ENCODE measurements at regions not wholly inside any gene's neighbourhood (a gene's known extent, or its start where the extent isn't known, plus 50 kb on each side); places are given as distances from the start of the nearest gene placed in this dataset.
A peak's percentile ranks its signal among the peaks of the same experiment; 100 is the strongest.

- ATAC-seq: no peak
- TF ChIP-seq, protein P1, sequence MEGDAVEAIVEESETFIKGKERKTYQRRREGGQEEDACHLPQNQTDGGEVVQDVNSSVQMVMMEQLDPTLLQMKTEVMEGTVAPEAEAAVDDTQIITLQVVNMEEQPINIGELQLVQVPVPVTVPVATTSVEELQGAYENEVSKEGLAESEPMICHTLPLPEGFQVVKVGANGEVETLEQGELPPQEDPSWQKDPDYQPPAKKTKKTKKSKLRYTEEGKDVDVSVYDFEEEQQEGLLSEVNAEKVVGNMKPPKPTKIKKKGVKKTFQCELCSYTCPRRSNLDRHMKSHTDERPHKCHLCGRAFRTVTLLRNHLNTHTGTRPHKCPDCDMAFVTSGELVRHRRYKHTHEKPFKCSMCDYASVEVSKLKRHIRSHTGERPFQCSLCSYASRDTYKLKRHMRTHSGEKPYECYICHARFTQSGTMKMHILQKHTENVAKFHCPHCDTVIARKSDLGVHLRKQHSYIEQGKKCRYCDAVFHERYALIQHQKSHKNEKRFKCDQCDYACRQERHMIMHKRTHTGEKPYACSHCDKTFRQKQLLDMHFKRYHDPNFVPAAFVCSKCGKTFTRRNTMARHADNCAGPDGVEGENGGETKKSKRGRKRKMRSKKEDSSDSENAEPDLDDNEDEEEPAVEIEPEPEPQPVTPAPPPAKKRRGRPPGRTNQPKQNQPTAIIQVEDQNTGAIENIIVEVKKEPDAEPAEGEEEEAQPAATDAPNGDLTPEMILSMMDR (IDR thresholded peaks at IDR 0.05): no peak
- no peak for TF ChIP-seq POLR2AphosphoS5 (IDR thresholded peaks at IDR 0.05)
- TF ChIP-seq POLR2A (IDR thresholded peaks at IDR 0.05): no peak
- no peak for TF ChIP-seq EP300 (IDR thresholded peaks at IDR 0.05)
Observed at GRCh38 chr21:26777166-26777565, 68.0 kb downstream of the ADAMTS1 start.

GRCh38 chr21:26776310-26777021 lies 68.7 kb downstream of the ADAMTS1 start:
- 91 to 100% methylated on average over 1 to 3 of the region's 3 CpGs for WGBS, 2 donors (ENCODE audit: low coverage in 1 of 2)

More at GRCh38 chr21:26777166-26777565, 68.0 kb downstream of the ADAMTS1 start:
- no peaks in the 10 kb centered on the region for H3K9me3 ChIP-seq
- no peak overlapping the region for H3K27ac ChIP-seq
- H3K36me3 ChIP-seq: no peaks in the 10 kb centered on the region
- H3K4me3 ChIP-seq: no peak overlapping the region
- H3K27me3 ChIP-seq: no peaks in the 10 kb centered on the region
- peaks cover 0 to 9% (median 0%) of the 10 kb centered on the region in 3 donors for H3K4me1 ChIP-seq
- 81 to 98% methylated on average over 4 to 5 of the region's 5 CpGs for WGBS, 2 donors (ENCODE audit: low coverage in 1 of 2)

GRCh38 chr21:26773058-26773457 lies 72.2 kb downstream of the ADAMTS1 start:
- Histone ChIP-seq H3K36me3 (no peaks in the 10 kb centered on the region), H3K27me3 (no peaks in the 10 kb centered on the region), H3K27ac (no peak overlapping the region), H3K9me3 (no peaks in the 10 kb centered on the region), H3K4me3 (no peak overlapping the region), H3K4me1 (no peaks in the 10 kb centered on the region)
- TF ChIP-seq POLR2AphosphoS5 (IDR thresholded peaks at IDR 0.05) (no peak), POLR2A (IDR thresholded peaks at IDR 0.05) (no peak), EP300 (IDR thresholded peaks at IDR 0.05) (no peak)
- TF ChIP-seq, protein P1 (IDR thresholded peaks at IDR 0.05): no peak
- no peak for ATAC-seq
- 91 to 100% methylated on average over 2 of the region's 2 CpGs for WGBS, 2 donors (ENCODE audit: low coverage in 1 of 2)

More at GRCh38 chr21:26776310-26777021, 68.7 kb downstream of the ADAMTS1 start:
- H3K4me1 ChIP-seq: peaks cover 0 to 2% (median 0%) of the 10 kb centered on the region in 3 donors
- H3K9me3 ChIP-seq: no peaks in the 10 kb centered on the region
- TF ChIP-seq POLR2A (IDR thresholded peaks at IDR 0.05) (no peak), POLR2AphosphoS5 (IDR thresholded peaks at IDR 0.05) (no peak), EP300 (IDR thresholded peaks at IDR 0.05) (no peak)
- TF ChIP-seq, protein P1 (IDR thresholded peaks at IDR 0.05): no peak
- no peak overlapping the region for H3K4me3 ChIP-seq
- no peak overlapping the region for H3K27ac ChIP-seq
- ATAC-seq: no peak
- no peaks in the 10 kb centered on the region for H3K27me3 ChIP-seq
- no peaks in the 10 kb centered on the region for H3K36me3 ChIP-seq

- Histone ChIP-seq H3K4me3 (no peak overlapping the region), H3K27ac (no peak overlapping the region), H3K36me3 (no peaks in the 10 kb centered on the region), H3K9me3 (no peaks in the 10 kb centered on the region), H3K4me1 (no peaks in the 10 kb centered on the region), H3K27me3 (no peaks in the 10 kb centered on the region)
- no peak for ATAC-seq
- TF ChIP-seq EP300 (IDR thresholded peaks at IDR 0.05): no peak
- TF ChIP-seq POLR2A (IDR thresholded peaks at IDR 0.05): no peak
- TF ChIP-seq, protein P1 (IDR thresholded peaks at IDR 0.05): peak; percentile 51 to 66 (median 64)
- TF ChIP-seq POLR2AphosphoS5 (IDR thresholded peaks at IDR 0.05): no peak
- WGBS, 2 donors (ENCODE audit: low coverage in 1 of 2): 16 to 22% methylated on average over 6 of the region's 6 CpGs
Observed at GRCh38 chr21:26769613-26770188, 75.5 kb downstream of the ADAMTS1 start.

Data from gastroesophageal sphincter (tissue), 4 donors.